Left ventricle myocardium superior (tissue), 1 donor: ENCODE measurements at regions not wholly inside any gene's neighbourhood (a gene's known extent, or its start where the extent isn't known, plus 50 kb on each side); places are given as distances from the start of the nearest gene placed in this dataset.

Experiments used
- ATAC-seq: fragments of 200-7000 bp; cut with Tn5 transposase; one replicate; pipeline ENCODE4 v1.9.1; 2020; ENCODE audit warnings: mild to moderate bottlenecking, moderate library complexity
- DNase-seq: peaks from one replicate; pipeline ENCODE4 v3.0.0-alpha.2; 2020
- intact Hi-C: fragments of 100-400 bp; cut with micrococcal nuclease; formaldehyde crosslinking; loops from one replicate; pipeline ENCODE4 v1.11.0; 2022
- donor health status: DM: no; HTN: yes; CAD: no; lungs with severe emphysema.

DNA sequence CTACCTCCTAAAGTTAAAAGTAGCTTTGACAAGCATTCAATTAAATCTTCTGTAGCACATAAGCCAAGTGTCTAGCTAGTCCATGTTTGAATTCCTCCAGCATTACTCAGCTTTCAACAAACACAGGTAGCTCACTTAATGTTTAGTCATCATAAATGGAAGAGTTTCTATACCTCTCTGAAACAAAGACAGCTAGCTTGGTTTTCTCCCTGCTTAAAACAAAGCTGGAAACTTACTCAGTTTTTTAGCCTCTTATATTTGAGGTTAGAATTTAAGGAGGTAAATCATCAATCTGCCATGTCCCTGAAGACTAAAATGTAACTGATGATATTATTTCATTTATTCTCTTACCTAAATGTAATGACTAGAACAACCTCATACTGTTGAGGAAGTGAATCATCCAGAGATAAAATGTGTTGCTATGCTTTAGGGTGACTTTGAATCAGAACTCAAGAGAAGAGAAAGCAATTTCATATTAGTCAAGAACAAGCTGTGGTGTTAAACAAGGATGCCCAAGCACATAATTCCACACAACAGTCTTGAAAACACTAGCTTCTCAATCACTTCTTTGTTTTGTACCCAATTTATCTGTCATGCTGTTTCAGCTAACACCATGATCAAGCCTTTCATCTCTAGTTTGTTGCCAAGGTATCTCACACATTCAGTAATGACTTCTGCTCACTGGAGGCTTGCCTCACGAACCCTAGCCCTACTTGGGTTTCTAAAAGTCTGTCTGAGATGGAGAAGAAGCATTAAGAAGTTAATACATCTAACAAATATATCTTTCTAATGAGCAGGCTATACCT is 251.9 kb downstream of the EPM2A start:
- intact Hi-C loops, result no loop called here
- DNase-seq, result no peak
- ATAC-seq, result no peak

DNA sequence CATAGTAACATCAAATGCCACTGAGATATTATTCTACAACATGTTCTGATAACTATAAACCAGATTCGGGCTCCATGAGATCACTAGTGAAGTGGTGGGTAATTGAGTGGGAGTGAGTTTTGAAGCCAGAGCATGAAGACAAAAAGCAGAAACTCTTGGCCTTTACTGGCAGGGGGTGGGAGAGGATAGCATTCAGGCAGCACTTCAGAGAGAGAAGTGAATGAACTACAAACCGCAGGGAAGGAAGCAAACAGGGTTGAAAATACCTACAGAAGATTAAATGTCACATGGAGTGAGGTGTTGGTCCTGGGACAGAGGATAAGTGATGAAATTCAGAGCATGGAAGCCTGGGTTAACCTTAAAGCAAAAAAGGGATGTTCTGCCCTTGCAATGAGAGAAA is 250.0 kb downstream of the EPM2A start:
- intact Hi-C loops, result no loop called here
- DNase-seq, result no peak
- no peak for ATAC-seq

DNA sequence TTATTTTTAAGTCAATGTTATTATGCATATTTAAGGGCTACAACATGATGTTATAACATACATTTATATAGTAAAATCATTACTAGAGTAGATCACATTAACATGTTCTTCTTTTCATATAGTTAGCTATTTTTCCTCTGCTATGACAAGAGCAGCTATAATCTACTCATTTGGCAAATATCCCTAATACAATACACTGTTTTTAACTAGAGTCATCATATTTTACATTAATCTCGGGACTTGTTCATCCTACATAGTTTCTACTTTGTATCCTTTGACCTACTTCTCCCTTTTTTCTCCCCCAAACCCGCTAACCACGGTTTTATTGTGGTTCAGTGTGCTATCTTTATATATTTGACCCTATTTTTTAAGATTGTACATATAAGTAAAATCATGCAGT is 249.0 kb downstream of the EPM2A start:
- intact Hi-C loops, result no loop called here
- ATAC-seq (no peak), DNase-seq (no peak)

DNA sequence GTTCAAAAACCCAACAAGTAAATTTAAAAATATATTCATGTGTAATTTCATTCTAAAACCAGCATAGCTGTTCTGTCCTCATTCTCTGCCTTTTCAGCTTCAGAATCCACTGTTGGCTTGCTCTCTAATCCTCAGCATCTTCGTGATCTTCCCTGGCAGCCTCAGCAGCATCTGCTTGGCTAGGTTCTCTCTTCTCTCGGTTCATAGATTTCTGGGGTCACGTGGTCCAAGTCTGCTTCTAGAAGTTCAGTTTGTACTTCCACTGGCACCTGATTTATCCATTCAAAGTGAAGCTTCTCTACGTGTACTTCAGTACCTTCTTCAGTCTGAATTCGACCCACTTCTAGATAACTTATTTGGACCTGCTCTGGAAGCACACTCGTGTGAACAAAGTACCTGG is 245.7 kb downstream of the EPM2A start:
- intact Hi-C loops, result no loop called here
- DNase-seq, result no peak
- no peak for ATAC-seq

DNA sequence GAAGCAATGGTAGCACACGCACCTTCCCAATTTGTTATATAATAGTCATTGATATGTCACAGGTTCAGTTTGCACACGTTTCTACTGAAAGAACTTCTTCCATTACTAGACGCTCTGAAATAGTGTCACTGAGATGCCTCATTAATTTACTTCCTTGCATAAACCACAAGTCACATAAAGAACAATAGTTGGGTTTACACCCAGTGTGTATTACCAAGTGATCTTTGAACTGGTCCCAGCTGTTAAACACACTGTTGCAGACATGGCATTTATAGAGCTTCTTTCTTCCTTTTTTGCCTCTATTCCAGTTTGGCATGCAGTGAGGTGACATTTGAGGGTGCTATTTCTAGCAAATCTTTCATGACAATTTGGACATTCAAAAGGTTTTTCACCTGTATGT is 245.3 kb downstream of the EPM2A start:
- ATAC-seq (no peak), DNase-seq (no peak)
- intact Hi-C loops, result no loop called here

DNA sequence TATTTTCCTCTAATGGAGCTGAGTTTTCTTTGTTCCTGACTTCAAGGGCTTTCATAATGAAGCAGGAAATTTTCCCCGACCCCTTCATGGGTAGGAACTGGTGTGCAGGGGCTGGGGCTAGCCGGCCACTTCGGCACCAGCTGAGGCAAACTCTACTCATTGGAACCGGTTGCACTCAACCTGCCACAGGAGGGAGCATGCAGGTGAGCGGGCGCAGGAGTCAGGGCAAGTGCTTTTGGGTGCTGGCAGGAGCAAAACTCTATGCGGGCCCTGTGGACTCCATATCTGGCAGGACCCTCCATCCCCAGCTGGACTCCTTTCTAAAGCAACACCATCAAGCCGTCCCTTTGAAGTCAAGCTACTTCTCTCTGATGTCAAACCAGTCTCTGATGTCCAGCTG is 244.2 kb downstream of the EPM2A start:
- DNase-seq (no peak), ATAC-seq (no peak)
- intact Hi-C loops, result no loop called here

DNA sequence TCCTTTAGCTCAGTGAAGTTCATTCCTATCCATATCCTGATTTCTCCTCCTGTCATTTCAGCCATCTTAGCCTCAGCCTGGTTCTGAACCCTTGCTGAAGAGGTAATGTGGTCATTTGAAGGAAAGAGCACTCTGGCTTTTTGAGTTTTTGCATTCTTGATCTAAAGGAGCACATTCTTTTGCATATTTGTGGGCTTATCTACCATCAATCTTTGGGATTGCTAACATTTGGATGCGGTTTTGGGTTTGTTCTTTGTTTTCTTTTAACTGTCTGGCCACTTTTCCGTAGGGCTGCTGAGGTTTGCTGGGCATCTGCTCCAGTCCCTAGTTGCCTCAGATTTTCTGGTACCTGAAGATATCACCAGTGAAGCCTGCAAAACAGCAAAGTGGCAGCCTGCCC is 238.3 kb downstream of the EPM2A start:
- ATAC-seq, result no peak
- DNase-seq, result no peak
- intact Hi-C loops, result no loop called here

DNA sequence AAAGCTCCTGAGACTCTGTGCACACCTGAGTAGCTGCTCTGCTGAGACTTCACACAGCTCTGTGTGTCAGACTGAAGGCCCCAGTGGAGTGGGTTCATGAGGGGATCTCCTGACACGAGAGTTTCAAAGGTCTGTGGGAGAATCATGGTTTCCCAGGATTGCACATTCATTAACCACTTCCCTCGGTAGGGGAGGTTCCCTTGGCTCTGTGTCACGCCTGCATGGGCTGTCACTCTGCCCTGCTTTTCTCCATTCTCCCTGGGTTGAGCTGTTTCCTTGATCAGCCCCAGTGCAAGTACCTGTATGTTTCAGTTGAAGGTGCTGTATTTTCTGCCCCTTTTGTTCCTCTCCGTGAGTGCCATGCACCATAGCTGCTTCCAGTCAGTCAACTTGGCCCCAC is 236.9 kb downstream of the EPM2A start:
- intact Hi-C loops, result no loop called here
- DNase-seq, result no peak
- no peak for ATAC-seq

DNA sequence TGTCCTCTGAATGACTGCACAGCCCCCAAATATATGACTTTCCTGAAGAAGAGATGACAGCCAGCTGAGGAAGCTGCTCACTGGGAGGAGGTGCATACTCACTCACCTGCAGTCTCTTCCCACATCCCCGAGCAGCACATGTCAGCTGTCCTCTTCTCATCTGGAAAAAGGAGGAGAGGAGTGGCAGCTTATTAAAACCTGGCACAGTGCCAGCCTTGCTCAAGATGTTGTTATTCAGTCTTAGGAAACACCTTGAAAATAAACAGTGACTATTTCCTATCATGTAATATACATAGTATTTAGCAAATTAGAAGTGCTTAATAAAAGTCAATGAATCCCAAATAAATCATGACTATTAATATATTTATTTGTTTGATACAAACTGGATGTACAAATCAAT is 232.9 kb downstream of the EPM2A start:
- ATAC-seq, result no peak
- intact Hi-C loops, result no loop called here
- DNase-seq, result no peak

DNA sequence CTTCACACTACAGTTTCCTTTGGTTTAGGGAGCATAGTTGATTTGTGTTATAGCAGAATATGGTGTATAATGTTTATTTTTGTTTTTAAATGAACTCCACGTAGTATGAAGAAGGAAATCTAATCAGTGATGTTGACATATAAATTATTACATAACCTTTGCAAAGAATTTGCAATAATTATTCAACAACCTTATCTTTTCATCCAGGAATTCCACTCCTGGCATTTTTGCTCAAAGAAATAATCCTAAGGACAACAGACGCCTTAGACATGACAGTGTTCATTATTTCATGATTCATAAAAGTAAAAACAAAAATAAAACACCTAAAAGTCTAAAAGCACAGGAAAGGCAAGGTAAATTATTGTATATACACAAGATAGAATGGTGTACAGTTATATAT is 229.2 kb downstream of the EPM2A start:
- intact Hi-C loops, result no loop called here
- ATAC-seq, result no peak
- no peak for DNase-seq

DNA sequence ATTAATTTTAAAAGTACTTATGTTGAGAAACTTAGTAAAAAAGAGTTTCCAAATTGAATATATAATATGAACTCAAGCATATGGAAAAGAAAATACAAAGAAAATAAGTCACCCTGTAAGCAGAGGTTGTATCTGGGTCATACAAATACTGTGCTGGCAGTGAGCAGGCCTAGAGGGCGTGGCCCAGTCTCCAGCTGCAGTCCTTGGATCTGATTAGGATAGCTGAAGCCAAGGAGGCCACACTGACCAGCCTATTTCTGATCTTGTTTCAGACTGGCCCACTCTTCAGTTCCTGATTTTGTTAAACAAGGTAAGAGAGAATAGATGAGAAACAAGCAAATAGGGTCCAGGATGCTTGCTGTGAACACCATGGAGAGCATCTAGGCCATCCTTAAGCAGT is 228.8 kb downstream of the EPM2A start:
- DNase-seq, result peak; percentile 29

DNA sequence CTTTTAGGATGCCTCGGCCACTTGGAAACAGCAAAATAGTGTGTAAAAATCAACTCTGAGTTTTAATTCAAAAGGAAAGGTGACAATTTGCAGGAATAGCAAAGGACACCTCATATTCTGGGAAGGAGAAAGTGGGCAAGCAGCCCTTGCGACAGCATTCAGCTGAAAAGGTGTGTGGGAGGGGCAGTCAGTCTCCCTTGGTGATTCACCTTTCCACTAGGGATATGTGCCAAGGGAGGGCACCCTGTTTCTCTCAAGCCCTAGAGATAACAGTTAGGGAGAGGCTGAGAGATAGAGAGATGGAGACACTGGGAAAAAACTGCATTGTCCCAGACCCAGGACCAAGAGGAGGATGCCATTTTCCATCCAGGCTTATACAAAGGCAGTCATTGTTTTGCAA is 228.1 kb downstream of the EPM2A start:
- intact Hi-C loops, result no loop called here
- DNase-seq, result no peak

More for the DNA sequence above, 228.8 kb downstream of the EPM2A start:
- intact Hi-C loops, result no loop called here
- peak; percentile 53 for ATAC-seq

DNA sequence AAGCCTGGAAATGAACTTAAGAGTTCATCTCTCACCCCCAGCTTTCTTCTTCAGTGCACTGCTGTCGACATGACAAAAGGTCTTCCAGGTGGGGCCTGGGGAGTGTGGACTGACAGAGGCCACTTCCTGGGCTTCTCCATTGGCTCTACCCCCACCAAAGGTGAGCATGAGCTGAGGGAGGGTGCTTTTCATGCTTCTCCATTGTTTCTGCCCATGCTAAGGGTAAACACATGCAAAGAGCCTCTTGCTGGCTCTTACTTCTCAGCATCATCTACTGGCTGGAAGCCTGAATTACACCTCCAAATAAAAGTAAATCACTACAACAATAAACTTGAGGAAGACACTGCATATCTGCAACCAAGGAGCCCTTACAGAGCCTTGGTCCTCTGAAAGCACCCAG is 227.2 kb downstream of the EPM2A start:
- intact Hi-C loops, result no loop called here
- ATAC-seq (no peak), DNase-seq (no peak)

More for the DNA sequence above, 228.1 kb downstream of the EPM2A start:
- no peak for ATAC-seq

DNA sequence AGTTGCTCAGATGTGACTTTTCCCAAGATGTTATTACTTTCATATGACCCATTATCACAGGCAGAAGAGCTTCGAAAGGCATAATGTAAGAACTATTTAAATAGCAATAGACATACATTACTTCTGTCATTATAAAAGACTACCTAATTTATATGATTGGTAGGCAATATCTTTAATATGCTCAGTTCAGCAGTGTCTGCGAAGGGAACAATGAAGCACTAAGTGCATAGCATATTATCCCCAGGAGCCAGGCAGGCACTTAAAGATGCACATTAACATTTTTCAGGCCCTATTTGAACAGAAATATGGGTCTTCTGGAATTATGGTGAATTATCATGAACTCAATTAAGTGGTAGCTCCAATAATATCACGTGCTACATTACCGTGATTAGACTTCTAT is 217.8 kb downstream of the EPM2A start:
- ATAC-seq (no peak), DNase-seq (no peak)
- intact Hi-C loops, result no loop called here

DNA sequence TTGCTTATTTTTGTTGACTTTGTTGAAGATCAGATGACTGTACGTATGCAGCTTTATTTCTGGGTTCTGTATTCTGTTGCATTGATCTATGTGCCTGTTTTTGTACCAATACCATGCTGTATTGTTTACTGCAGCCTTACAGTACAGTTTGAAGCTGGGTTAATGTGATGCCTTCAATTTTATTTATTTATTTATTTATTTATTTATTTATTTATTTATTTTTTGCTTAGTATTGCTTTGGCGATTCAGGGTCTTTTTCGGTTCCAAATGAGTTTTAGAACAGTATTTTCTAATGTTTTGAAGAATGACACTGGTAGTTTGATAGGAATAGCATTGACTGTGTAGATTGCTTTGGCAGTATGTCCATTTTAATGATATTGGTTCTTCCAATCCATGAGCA is 210.3 kb downstream of the EPM2A start:
- no peak for ATAC-seq
- no peak for DNase-seq
- intact Hi-C loops, result no loop called here

DNA sequence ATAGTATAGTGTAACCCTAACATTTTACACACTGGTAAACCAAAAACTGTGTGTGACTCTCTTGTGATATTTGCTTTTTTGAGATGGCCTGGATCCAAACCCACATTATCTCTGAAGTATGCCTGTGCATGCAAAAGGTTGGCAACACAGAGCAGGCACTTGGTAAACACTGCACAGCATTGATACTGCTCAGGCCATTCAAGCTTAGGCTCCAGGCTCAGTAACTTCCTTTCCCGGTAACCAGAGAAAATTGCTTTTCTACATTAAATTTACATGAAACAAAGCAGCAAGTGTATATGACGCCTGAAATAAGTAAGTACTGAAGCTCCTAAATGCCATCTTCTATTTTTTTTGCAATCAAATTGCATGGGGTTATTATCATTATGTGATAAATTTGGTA is 205.7 kb downstream of the EPM2A start:
- ATAC-seq (peak; percentile 21), DNase-seq (no peak)
- intact Hi-C loops, result no loop called here

DNA sequence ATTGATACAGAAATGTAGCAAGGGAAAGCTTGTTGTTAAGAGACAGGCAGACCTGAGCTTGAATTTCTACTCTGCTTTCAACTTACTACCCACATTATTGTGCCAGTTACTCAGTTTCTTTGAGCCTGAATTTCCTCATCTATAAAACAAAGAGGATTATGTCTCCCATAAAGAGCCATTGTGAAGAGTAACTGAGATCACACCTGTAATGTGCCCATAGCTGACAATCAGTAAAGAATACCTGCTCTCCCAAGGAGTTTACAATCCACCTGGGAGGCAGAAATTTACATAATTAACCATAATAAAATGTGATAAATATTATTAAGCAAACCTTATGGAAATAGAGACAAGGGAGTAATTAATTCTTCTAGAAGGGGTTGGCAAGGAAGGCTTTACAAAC is 204.9 kb downstream of the EPM2A start:
- DNase-seq, result no peak
- intact Hi-C loops, result no loop called here
- ATAC-seq, result no peak

DNA sequence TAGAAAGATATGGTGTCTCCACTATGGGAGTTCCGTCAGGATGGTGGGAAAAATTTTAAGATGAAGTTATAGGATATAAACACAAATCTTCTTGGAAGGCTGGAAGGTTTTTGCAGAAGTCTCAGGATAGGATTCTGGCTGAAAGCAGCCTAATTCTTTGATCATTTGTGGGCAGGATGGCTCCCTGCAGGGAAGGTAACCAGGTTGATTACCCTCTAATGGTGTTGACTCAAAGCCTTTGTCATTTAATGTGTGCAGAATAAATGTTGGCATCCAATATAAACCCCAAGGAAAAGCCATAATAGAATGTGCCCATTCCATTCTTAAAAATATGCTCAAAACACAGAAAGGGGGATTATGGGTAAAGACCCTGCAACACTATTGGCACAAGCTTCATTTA is 204.3 kb downstream of the EPM2A start:
- DNase-seq, result no peak
- intact Hi-C loops, result no loop called here
- no peak for ATAC-seq

DNA sequence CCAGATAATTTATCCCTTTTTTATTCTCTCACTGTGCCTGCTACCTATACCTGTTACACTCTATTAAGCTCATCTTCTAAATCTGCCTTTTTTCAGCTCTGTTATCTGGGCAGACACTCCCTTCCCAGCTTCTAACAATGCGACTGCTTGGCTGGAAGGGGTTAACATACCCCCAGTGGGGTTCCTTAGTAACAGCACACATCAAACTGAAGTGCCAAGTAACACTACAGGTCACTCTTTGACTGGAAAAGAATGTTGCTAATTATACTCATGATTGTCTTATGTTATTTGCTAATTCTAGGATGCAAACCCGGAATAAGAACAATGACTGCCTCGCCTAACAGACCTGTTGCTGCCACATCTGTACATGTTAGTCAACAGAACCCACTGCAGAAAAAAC is 203.5 kb downstream of the EPM2A start:
- ATAC-seq, result peak; percentile 66
- no peak for DNase-seq
- intact Hi-C loops, result no loop called here

DNA sequence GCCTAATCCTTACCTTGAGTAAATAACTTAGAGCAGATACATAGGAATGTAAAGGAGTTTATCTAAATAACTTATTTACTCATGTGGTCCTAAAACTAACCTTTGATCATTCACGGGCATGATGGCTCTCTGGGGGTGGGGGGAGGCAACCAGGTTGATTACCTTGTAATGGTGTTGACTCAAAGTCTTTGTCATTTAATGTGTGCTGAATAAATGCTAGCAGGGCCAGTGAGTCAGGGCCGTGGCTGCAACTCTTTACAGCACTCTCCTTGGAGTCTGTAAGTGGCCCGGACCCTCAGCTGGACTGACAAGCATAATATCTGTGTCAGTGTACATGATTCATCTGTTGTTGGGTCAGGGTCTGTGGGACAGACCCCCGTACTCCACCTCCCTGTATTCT is 203.0 kb downstream of the EPM2A start:
- intact Hi-C loops, result no loop called here
- DNase-seq (no peak), ATAC-seq (no peak)

DNA sequence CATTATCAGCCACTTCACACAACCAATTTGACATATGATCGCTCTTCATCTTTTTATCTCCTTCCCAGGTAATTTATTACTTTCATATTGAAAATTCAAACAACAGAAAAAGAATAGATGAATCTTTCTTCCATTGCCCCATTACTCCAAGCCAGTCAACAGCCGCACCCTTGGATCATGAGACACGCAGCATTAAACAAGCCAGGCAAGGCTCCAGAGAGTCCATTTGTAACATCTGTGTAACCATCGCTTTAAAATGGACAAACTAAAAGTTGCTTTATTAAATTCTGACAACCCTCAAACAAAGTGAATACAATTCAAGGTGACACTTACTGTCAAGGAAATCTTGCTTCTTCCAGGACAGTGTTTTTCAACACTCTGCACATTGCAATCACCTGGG is 200.3 kb downstream of the EPM2A start:
- ATAC-seq, result no peak
- intact Hi-C loops, result no loop called here

DNA sequence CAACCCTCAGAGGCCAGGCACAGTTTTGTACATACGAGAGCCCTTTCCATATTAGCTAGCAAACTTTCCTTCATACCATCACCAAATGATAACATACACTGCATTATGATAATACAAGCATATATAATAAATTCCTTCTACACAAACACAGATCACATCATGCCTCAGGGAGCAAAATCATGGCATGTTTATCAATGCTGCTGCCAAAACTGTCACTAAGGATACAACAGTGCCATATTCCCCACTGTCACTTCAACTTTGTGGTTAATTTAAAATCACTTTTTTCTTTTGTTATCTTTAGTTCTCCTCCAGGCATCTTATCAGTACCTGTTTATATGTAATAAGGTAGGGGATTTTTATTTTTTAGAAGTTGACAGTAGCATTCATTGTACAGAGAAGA is 196.3 kb downstream of the EPM2A start:
- ATAC-seq, result no peak
- DNase-seq, result no peak
- intact Hi-C loops, result no loop called here

More for the DNA sequence above, 200.3 kb downstream of the EPM2A start:
- DNase-seq, result no peak
